ENCODE measurements at regions not wholly inside any gene's neighbourhood (a gene's known extent, or its start where the extent isn't known, plus 50 kb on each side); places are given as distances from the start of the nearest gene placed in this dataset.

DNA sequence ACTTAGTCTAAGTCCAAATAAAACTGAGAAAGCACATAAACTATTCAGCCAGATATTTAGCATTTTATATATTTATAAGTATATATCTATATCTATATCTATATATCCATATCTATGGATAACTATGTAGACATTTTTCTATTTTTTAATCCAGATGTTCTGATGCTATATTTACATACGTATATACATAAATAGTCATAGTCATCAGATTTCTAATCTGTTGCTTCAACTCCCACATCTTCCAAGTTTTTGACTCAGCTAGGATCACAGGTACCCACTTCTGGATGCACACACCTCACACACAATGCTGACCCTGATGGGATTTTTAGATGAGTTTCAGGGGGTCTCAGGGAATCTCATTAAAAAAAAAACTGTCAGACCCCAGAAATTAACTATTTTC, 52.2 kb upstream of the ZC3H11B start:
- DNase-seq: no peak

DNA sequence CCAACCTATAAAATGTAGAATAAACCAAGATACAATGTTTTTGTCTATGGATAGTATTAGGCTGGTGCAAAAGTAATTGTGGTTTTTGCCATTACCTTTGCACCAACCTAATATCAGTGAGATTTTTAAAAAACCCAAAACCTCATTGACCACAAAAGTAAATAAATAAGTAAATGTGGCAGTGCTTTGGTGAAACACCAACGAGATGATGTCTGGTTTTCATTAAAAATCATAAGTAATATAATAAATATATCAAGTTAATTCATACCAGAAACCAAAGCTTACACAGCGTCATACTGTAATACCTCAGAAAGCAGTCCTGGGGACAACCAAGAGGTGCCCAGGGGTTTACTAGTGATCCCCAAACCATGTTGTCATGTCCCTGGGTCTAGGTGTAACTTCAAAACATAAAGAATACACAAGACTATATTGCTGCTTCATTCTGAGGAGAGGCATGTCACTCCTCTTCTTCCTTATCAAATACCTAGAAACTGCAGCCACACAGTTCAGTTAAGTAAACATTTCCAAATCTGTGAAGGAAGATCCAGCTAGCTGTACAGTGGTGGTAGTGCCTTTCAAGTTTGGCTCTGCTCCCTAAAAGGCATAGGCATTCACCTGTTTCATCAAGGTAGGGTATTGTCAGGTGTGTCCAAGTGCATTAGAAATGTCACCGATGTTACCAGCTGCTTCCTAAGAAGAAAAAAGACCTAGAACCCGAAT, 51.6 kb upstream of the ZC3H11B start:
- no peak for DNase-seq

All from GDM1 (cell line).